G401.6 (cell line): ENCODE measurements at regions not wholly inside any gene's neighbourhood (a gene's known extent, or its start where the extent isn't known, plus 50 kb on each side); places are given as distances from the start of the nearest gene placed in this dataset.
"Not testable (repeated sequence)": the region's sequence is repeated elsewhere in the genome, so short reads cannot be mapped to it uniquely, and the experiment has no call there.

ENCODE experiments used
- FAIRE-seq: peaks from 2 replicates; lab custom pipeline; 2012; peaks lifted over from hg19 to GRCh38; lab: Jason Lieb, UNC

- no peak for FAIRE-seq
Measured at GRCh38 chr15:79156704-79157375, 66.3 kb upstream of the RASGRF1 start.

- FAIRE-seq, result no peak
Measured at GRCh38 chr15:79154483-79155135, 64.0 kb upstream of the RASGRF1 start.

- FAIRE-seq, result not testable (repeated sequence)
Measured at GRCh38 chr15:79144290-79144689, 53.7 kb upstream of the RASGRF1 start.

- no peak for FAIRE-seq
Measured at GRCh38 chr15:79140846-79141570, 50.4 kb upstream of the RASGRF1 start.
